Right lung (tissue), 2 donors: ENCODE measurements at regions not wholly inside any gene's neighbourhood (a gene's known extent, or its start where the extent isn't known, plus 50 kb on each side); places are given as distances from the start of the nearest gene placed in this dataset.
"Not testable (repeated sequence)": the region's sequence is repeated elsewhere in the genome, so short reads cannot be mapped to it uniquely, and the experiment has no call there.

ENCODE experiments used
- DNase-seq, 2 donors: peaks; one replicate each; pipeline ENCODE4 v3.0.0-alpha.2; 2013

GRCh38 chr11:104776501-104777170 is 121.6 kb downstream of the CASP12 start:
- DNase-seq = no peak

GRCh38 chr11:104774578-104774977 is 123.7 kb downstream of the CASP12 start:
- no peak for DNase-seq

GRCh38 chr11:104772806-104773241 is 125.4 kb downstream of the CASP12 start:
- DNase-seq = peak; percentile 54 to 76

- no peak for DNase-seq
Measured at GRCh38 chr11:104771763-104772162, 126.5 kb downstream of the CASP12 start.

GRCh38 chr11:104771046-104771445 is 127.2 kb downstream of the CASP12 start:
- DNase-seq = not testable (repeated sequence)

GRCh38 chr11:104765401-104766095 is 132.7 kb downstream of the CASP12 start:
- no peak for DNase-seq

- no peak for DNase-seq
Measured at GRCh38 chr11:104764710-104765045, 133.6 kb downstream of the CASP12 start.

- no peak for DNase-seq
Measured at GRCh38 chr11:104763930-104764709, 134.1 kb downstream of the CASP12 start.

GRCh38 chr11:104761511-104761910 is 136.7 kb downstream of the CASP12 start:
- DNase-seq = no peak

- no peak for DNase-seq
Measured at GRCh38 chr11:104759464-104759863, 138.8 kb downstream of the CASP12 start.

GRCh38 chr11:104738918-104739317 is 159.3 kb downstream of the CASP12 start:
- DNase-seq = no peak

GRCh38 chr11:104738208-104738607 is 160.1 kb downstream of the CASP12 start:
- DNase-seq = no peak

- DNase-seq = no peak
Measured at GRCh38 chr11:104736502-104736901, 161.8 kb downstream of the CASP12 start.

GRCh38 chr11:104734998-104735397 is 163.3 kb downstream of the CASP12 start:
- DNase-seq = no peak

- DNase-seq = no peak
Measured at GRCh38 chr11:104731890-104732289, 166.4 kb downstream of the CASP12 start.

- DNase-seq = no peak
Measured at GRCh38 chr11:104728927-104729326, 169.3 kb downstream of the CASP12 start.

- no peak for DNase-seq
Measured at GRCh38 chr11:104727768-104728167, 170.5 kb downstream of the CASP12 start.

- no peak for DNase-seq
Measured at GRCh38 chr11:104727095-104727494, 171.2 kb downstream of the CASP12 start.

GRCh38 chr11:104725796-104726408 is 172.4 kb downstream of the CASP12 start:
- no peak for DNase-seq

GRCh38 chr11:104713401-104713800 is 184.9 kb downstream of the CASP12 start:
- no peak for DNase-seq

GRCh38 chr11:104705490-104706190 is 192.6 kb downstream of the CASP12 start:
- no peak for DNase-seq

- DNase-seq = no peak
Measured at GRCh38 chr11:104704888-104705287, 193.4 kb downstream of the CASP12 start.
